DOHH2 (cell line): ENCODE measurements at regions not wholly inside any gene's neighbourhood (a gene's known extent, or its start where the extent isn't known, plus 50 kb on each side); places are given as distances from the start of the nearest gene placed in this dataset.
"Not testable (repeated sequence)": the region's sequence is repeated elsewhere in the genome, so short reads cannot be mapped to it uniquely, and the experiment has no call there.

Source experiments
- H3F3A ChIP-seq: fragments of 200-600 bp; sonication (generic), shearing (Covaris generic); 2 replicates; pipeline ENCODE4 v1.6.0; 2016; ENCODE audit warnings: antibody characterized with exemption, mild to moderate bottlenecking; ENCODE audit not compliant: control insufficient read depth, insufficient read depth
- H3K27ac ChIP-seq: fragments of 200-600 bp; sonication (generic); 2 replicates; pipeline ENCODE4 v1.5.1; 2014; ENCODE audit warnings: low read depth, mild to moderate bottlenecking, low read length, moderate library complexity
- H3K27me3 ChIP-seq: fragments of 200-600 bp; sonication (generic); 2 replicates; pipeline ENCODE4 v1.6.1; 2014; ENCODE audit warnings: mild to moderate bottlenecking, low read length, mixed read lengths; ENCODE audit not compliant: control insufficient read depth
- H3K36me3 ChIP-seq: fragments of 200-600 bp; sonication (generic); 2 replicates; pipeline ENCODE4 v1.6.1; 2014; ENCODE audit warnings: mild to moderate bottlenecking, low read length, moderate library complexity, mixed read lengths; ENCODE audit not compliant: control insufficient read depth
- H3K4me1 ChIP-seq: fragments of 200-600 bp; sonication (generic); 2 replicates; pipeline ENCODE4 v1.6.1; 2014; ENCODE audit warnings: mild to moderate bottlenecking, low read length, mixed read lengths; ENCODE audit not compliant: control insufficient read depth
- H3K4me2 ChIP-seq: fragments of 200-600 bp; sonication (generic); 2 replicates; pipeline ENCODE4 v1.6.0; 2014; ENCODE audit warnings: mild to moderate bottlenecking, low read length, moderate library complexity
- H3K4me3 ChIP-seq: fragments of 200-600 bp; sonication (generic); 2 replicates; pipeline ENCODE4 v1.5.1; 2014; ENCODE audit warnings: mild to moderate bottlenecking, low read length, mixed read lengths
- H3K79me2 ChIP-seq: fragments of 200-600 bp; sonication (generic); 2 replicates; pipeline ENCODE4 v1.6.1; 2014; ENCODE audit warnings: mild to moderate bottlenecking, low read length, mixed read lengths; ENCODE audit not compliant: control insufficient read depth
- H3K9me2 ChIP-seq: fragments of 200-600 bp; sonication (generic); replicated peaks from 2 replicates; pipeline ENCODE4 v1.6.1; 2014; ENCODE audit warnings: mild to moderate bottlenecking, low read length, mixed read lengths; ENCODE audit not compliant: control insufficient read depth
- H3K9me3 ChIP-seq: fragments of 200-600 bp; sonication (generic); 2 replicates; pipeline ENCODE4 v1.6.1; 2014; ENCODE audit warnings: antibody characterized with exemption, low read length, mixed read lengths; ENCODE audit not compliant: control insufficient read depth, insufficient read depth
- H4K20me1 ChIP-seq: fragments of 200-600 bp; sonication (generic); 2 replicates; pipeline ENCODE4 v1.6.0; 2014; ENCODE audit warnings: low read depth, mild to moderate bottlenecking, antibody characterized with exemption, low read length, moderate library complexity; ENCODE audit not compliant: control insufficient read depth, insufficient read depth

- not testable (repeated sequence) for H3K27ac ChIP-seq, H3K36me3 ChIP-seq, H3K27me3 ChIP-seq, H3K4me2 ChIP-seq, H3F3A ChIP-seq, H3K4me1 ChIP-seq, H3K9me3 ChIP-seq, H4K20me1 ChIP-seq, H3K79me2 ChIP-seq, H3K4me3 ChIP-seq, H3K9me2 ChIP-seq
Measured at GRCh38 chr15:20228791-20229190, 312.8 kb downstream of the GOLGA6L6 start.

- not testable (repeated sequence) for H3K27ac ChIP-seq, H3K9me3 ChIP-seq, H3K4me3 ChIP-seq, H3K4me2 ChIP-seq, H3F3A ChIP-seq, H3K9me2 ChIP-seq, H3K36me3 ChIP-seq, H3K79me2 ChIP-seq, H3K4me1 ChIP-seq, H4K20me1 ChIP-seq, H3K27me3 ChIP-seq
Measured at GRCh38 chr15:20227119-20227853, 314.3 kb downstream of the GOLGA6L6 start.

- H3K4me1 ChIP-seq, H3K9me2 ChIP-seq, H3K27me3 ChIP-seq, H3F3A ChIP-seq, H4K20me1 ChIP-seq, H3K79me2 ChIP-seq, H3K9me3 ChIP-seq, H3K4me2 ChIP-seq, H3K36me3 ChIP-seq, H3K27ac ChIP-seq, H3K4me3 ChIP-seq: not testable (repeated sequence)
Measured at GRCh38 chr15:20226531-20226930, 315.1 kb downstream of the GOLGA6L6 start.

- H4K20me1 ChIP-seq, H3K4me1 ChIP-seq, H3K9me2 ChIP-seq, H3K9me3 ChIP-seq, H3K36me3 ChIP-seq, H3K4me2 ChIP-seq, H3F3A ChIP-seq, H3K79me2 ChIP-seq, H3K27ac ChIP-seq, H3K27me3 ChIP-seq, H3K4me3 ChIP-seq: not testable (repeated sequence)
Measured at GRCh38 chr15:20221063-20221462, 320.5 kb downstream of the GOLGA6L6 start.

GRCh38 chr15:20219171-20219570, 322.4 kb downstream of the GOLGA6L6 start:
- H3K4me3 ChIP-seq, result not testable (repeated sequence)

GRCh38 chr15:20215700-20216099, 325.9 kb downstream of the GOLGA6L6 start:
- H3K4me1 ChIP-seq, H3K36me3 ChIP-seq, H3K9me2 ChIP-seq, H3K4me2 ChIP-seq, H3K9me3 ChIP-seq, H3K27me3 ChIP-seq, H4K20me1 ChIP-seq, H3K27ac ChIP-seq, H3F3A ChIP-seq, H3K79me2 ChIP-seq, H3K4me3 ChIP-seq: not testable (repeated sequence)

More at GRCh38 chr15:20219171-20219570, 322.4 kb downstream of the GOLGA6L6 start:
- H3K27me3 ChIP-seq, H3K9me3 ChIP-seq, H3K9me2 ChIP-seq, H4K20me1 ChIP-seq, H3K4me1 ChIP-seq, H3K4me2 ChIP-seq, H3K79me2 ChIP-seq, H3K36me3 ChIP-seq, H3K27ac ChIP-seq, H3F3A ChIP-seq: not testable (repeated sequence)

GRCh38 chr15:20214101-20214500, 327.5 kb downstream of the GOLGA6L6 start:
- H3K4me1 ChIP-seq, H3K4me3 ChIP-seq, H3F3A ChIP-seq, H3K27me3 ChIP-seq, H3K27ac ChIP-seq, H4K20me1 ChIP-seq, H3K9me2 ChIP-seq, H3K4me2 ChIP-seq, H3K9me3 ChIP-seq, H3K79me2 ChIP-seq, H3K36me3 ChIP-seq: not testable (repeated sequence)

- not testable (repeated sequence) for H3K9me2 ChIP-seq, H3K27me3 ChIP-seq, H3K27ac ChIP-seq, H3K4me2 ChIP-seq, H3K79me2 ChIP-seq, H3K4me3 ChIP-seq, H4K20me1 ChIP-seq, H3K4me1 ChIP-seq, H3K9me3 ChIP-seq, H3K36me3 ChIP-seq, H3F3A ChIP-seq
Measured at GRCh38 chr15:20211508-20211907, 330.1 kb downstream of the GOLGA6L6 start.
